RWPE1 (cell line): ENCODE measurements at regions not wholly inside any gene's neighbourhood (a gene's known extent, or its start where the extent isn't known, plus 50 kb on each side); places are given as distances from the start of the nearest gene placed in this dataset.
A peak's percentile ranks its signal among the peaks of the same experiment; 100 is the strongest.

Experiments
- CTCF ChIA-PET: fragments of 350-600 bp; sonication (Branson Sonifier 250); formaldehyde crosslinking; extraction: SDS; loops from one replicate; lab custom pipeline; 2021; lab: Yijun Ruan, JAX
- POLR2A ChIA-PET: fragments of 400-600 bp; formaldehyde crosslinking; extraction: SDS; loops from one replicate; lab custom pipeline; 2020; ENCODE audit warnings: antibody characterized with exemption; ENCODE audit not compliant: low non-redundant PET; lab: Yijun Ruan, JAX
- DNase-seq: peaks from one replicate; pipeline ENCODE4 v3.0.0; 2012; ENCODE audit warnings: low spot score
- H3K27ac ChIP-seq: fragments of 450-650 bp; 2 replicates; pipeline ENCODE4 v1.5.1; 2017
- CTCF ChIP-seq: fragments of 450-650 bp; conservative IDR thresholded peaks from 2 replicates; pipeline ENCODE4 v1.5.1; 2017; ENCODE audit warnings: low read depth, mild to moderate bottlenecking

GRCh38 chr11:39374963-39375698 lies 2084.3 kb downstream of the LRRC4C start:
- no peak overlapping the region for H3K27ac ChIP-seq
- TF ChIP-seq CTCF = peak; percentile 71
- DNase-seq = peak; percentile 16
- POLR2A ChIA-PET = no interaction called here
- CTCF ChIA-PET = interaction anchor here (0.6 kb wide), 2 partner anchors 156 to 168 kb away, joined by 3 to 4 read pairs; no protein-coding TSS in a partner anchor

DNA sequence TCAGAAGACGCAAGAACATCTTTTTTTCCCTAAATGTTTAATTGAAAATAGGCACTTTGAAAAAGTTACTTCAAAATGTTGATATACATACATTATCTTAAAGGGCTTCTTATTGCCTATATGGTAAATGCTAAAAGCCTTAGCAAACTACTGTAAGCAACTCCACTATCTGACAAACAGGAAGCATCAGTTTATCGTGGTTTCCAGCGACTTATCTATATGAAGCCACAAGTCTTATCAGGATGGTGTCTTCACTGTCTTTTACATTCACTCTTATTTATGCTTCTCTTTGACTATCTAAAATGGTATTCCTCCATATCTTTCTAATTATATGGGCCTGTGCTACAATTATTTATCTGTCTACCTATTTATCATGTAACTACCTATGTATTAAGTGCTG lies 2091.9 kb downstream of the LRRC4C start:
- no peak overlapping the region for H3K27ac ChIP-seq
- ChIA-PET CTCF (no interaction called here), POLR2A (no interaction called here)
- TF ChIP-seq CTCF = no peak
- DNase-seq = no peak

DNA sequence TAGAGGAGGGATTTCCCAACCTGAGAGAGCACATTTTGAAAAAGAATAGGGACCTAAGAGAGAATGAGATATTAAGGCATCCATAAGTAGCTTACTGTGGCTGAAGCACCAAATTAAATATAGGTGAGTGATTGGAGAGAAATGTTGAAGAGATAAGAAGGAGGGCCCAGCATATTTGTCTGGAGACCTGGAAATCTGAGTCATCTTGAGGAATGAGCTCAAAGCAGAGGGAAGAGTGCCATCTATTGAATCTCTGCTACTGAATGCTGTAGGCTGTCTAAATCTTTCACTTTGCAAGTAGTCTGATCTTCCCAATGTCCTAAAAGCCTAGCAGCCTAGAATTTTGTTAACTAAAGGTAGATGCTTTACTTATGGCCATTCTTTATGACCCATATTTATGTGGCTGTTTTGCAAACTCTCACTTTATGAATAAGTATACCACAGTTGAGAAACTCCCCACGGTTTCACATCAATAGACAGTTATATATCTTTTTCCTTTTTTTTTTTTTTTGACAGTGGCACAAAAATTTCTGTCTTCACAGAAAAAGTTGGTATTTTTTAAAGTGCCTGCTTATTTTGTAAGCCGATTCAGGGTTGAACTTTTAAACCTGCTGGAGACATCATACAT lies 2093.5 kb downstream of the LRRC4C start:
- TF ChIP-seq CTCF = peak; percentile 4; the same call in 1 of the 2 replicates
- H3K27ac ChIP-seq = no peak overlapping the region
- DNase-seq = peak; percentile 55
- POLR2A ChIA-PET = no interaction called here
- CTCF ChIA-PET = interaction anchor here (0.5 kb wide), 1 partner anchor 178 kb away, joined by 3 read pairs; no protein-coding TSS in a partner anchor

GRCh38 chr11:39363571-39363970 lies 2095.9 kb downstream of the LRRC4C start:
- no peak for TF ChIP-seq CTCF

DNA sequence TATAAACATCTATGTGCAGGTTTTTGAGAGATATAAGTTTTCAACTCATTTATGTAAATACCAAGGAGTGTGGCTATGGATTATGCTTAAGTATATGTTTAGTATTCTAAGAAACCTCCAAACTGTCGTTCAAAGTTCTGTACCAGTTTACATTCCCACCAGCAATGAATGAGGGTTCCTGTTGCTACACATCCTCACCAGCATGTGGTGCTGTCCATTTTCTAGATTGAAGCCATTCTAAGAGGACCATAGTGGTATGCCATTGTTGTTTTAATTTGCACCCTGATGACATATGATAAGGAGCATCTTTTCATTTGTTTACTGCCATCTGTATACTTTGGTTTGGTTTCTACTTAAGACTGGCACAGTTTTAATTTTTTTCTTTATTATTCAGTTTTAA lies 2097.9 kb downstream of the LRRC4C start:
- H3K27ac ChIP-seq = no peak overlapping the region
- ChIA-PET CTCF (interaction anchor here (0.7 kb wide), 1 partner anchor 558 kb away, joined by 4 read pairs; no protein-coding TSS in a partner anchor), POLR2A (no interaction called here)
- DNase-seq = no peak
- TF ChIP-seq CTCF = no peak

More at GRCh38 chr11:39363571-39363970, 2095.9 kb downstream of the LRRC4C start:
- DNase-seq = no peak
- POLR2A ChIA-PET = no interaction called here
- no peak overlapping the region for H3K27ac ChIP-seq
- CTCF ChIA-PET = interaction anchor here (0.6 kb wide), 1 partner anchor 70 kb away, joined by 4 read pairs; no protein-coding TSS in a partner anchor

DNA sequence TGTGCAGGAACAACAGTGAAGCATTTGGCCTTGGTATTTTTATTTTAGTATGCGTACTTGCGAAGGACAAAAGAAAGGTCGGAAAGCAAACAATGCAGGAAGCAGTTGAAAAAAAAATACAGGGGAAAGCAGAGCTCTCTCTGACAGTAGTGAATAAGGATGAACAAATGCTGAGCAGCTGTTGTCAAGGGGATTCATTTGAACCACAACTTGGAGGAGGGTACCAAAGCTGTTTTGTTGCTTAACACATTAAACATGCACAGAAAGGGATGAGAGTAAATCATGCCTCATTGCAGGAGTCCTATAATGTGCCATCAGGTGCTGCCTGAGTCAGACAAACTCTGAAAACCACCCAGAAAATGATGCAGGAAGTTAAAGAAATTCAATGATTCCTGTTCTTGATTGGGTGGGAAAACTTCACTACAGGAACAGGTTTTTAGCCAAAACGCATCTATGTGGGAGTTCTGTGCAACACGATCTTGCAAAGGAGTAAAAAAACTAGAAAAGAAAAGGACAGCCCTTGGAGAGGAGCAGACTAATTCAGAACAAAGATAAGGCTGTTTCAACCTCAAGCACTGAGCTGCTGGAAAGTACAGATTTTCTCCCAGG lies 2113.5 kb downstream of the LRRC4C start:
- no peak for TF ChIP-seq CTCF
- no peak for DNase-seq
- no peak overlapping the region for H3K27ac ChIP-seq
- CTCF ChIA-PET = no interaction called here
- POLR2A ChIA-PET = no interaction called here
